H1 (cell line): ENCODE measurements at regions not wholly inside any gene's neighbourhood (a gene's known extent, or its start where the extent isn't known, plus 50 kb on each side); places are given as distances from the start of the nearest gene placed in this dataset.

Experiments used
- CTCF ChIA-PET: fragments of 300-600 bp; sonication (Branson Sonifier 250); formaldehyde crosslinking; loops from one replicate; lab custom pipeline; 2021; ENCODE audit not compliant: partially characterized antibody; lab: Charles Lee
- POLR2A ChIA-PET: fragments of 300-600 bp; sonication (Branson Sonifier 250); formaldehyde crosslinking; loops from one replicate; lab custom pipeline; 2021; ENCODE audit warnings: inconsistent platforms; ENCODE audit not compliant: partially characterized antibody; lab: Charles Lee
- DNase-seq, 2 experiments: peaks; one replicate each; pipeline versions ENCODE4 v3.0.0 to v3.0.0-alpha.2; 2010 to 2022; ENCODE audit warnings: low spot score in 2 of 2, low read depth in 1 of 2, mixed read lengths in 1 of 2
- FAIRE-seq: peaks from 2 replicates; lab custom pipeline; 2011; peaks lifted over from hg19 to GRCh38; lab: Jason Lieb, UNC
- H2AFZ ChIP-seq: 2 replicates; pipeline ENCODE4 v1.8.1; 2012; ENCODE audit warnings: low read length, inconsistent platforms
- H2AK5ac ChIP-seq: 2 replicates; pipeline ENCODE4 v1.6.1; 2013; ENCODE audit warnings: low read depth, low read length
- H2BK120ac ChIP-seq: replicated peaks from 2 replicates; pipeline ENCODE3; 2013; ENCODE audit warnings: low read depth, low read length, inconsistent platforms
- H2BK12ac ChIP-seq: 2 replicates; pipeline ENCODE4 v1.6.1; 2013; ENCODE audit warnings: low read depth, low read length
- H2BK15ac ChIP-seq: 2 replicates; pipeline ENCODE4 v1.6.1; 2013; ENCODE audit warnings: low read length
- H2BK20ac ChIP-seq: 2 replicates; pipeline ENCODE4 v1.6.1; 2013; ENCODE audit warnings: low read length
- H2BK5ac ChIP-seq: 2 replicates; pipeline ENCODE4 v1.6.1; 2013; ENCODE audit warnings: low read depth, low read length
- H3K14ac ChIP-seq: 2 replicates; pipeline ENCODE4 v1.6.1; 2013; ENCODE audit warnings: inconsistent platforms; ENCODE audit not compliant: insufficient read length
- H3K18ac ChIP-seq: 2 replicates; pipeline ENCODE4 v1.6.1; 2013; ENCODE audit warnings: low read length; ENCODE audit errors: extremely low read depth
- H3K23ac ChIP-seq: 2 replicates; pipeline ENCODE4 v1.6.1; 2013; ENCODE audit warnings: inconsistent platforms; ENCODE audit not compliant: insufficient read length
- H3K23me2 ChIP-seq: 2 replicates; pipeline ENCODE4 v1.6.1; 2013; ENCODE audit warnings: low read depth, low read length
- H3K27ac ChIP-seq: 2 replicates; pipeline ENCODE4 v1.6.1; 2011; ENCODE audit warnings: low read depth, low read length, inconsistent platforms
- H3K27me3 ChIP-seq, 4 experiments: replicated peaks in 1 of 4; 1 replicate in 1 of 4; 2 replicates in 3 of 4; pipeline versions ENCODE4 v1.6.1 to v1.8.1; 2011 to 2013; ENCODE audit warnings: low read length in 3 of 4, mild to moderate bottlenecking in 3 of 4, inconsistent platforms in 2 of 4, mixed read lengths in 2 of 4, moderate library complexity in 1 of 4; ENCODE audit not compliant: control insufficient read depth in 3 of 4, insufficient read depth in 3 of 4; ENCODE audit errors: extremely low read depth in 1 of 4
- H3K36me3 ChIP-seq, 4 experiments: 2 replicates each; pipeline versions ENCODE4 v1.6.1 to v1.8.1; 2011 to 2013; ENCODE audit warnings: mild to moderate bottlenecking in 4 of 4, low read length in 3 of 4, moderate library complexity in 2 of 4, control low read depth in 1 of 4, inconsistent platforms in 1 of 4; ENCODE audit not compliant: insufficient read depth in 4 of 4, control insufficient read depth in 2 of 4
- H3K4ac ChIP-seq: replicated peaks from 2 replicates; pipeline ENCODE3; 2013; ENCODE audit warnings: low read length, low read depth, mixed read lengths, inconsistent platforms; ENCODE audit not compliant: insufficient read length
- H3K4me1 ChIP-seq, 4 experiments: replicated peaks in 1 of 4; 1 replicate in 1 of 4; 2 replicates in 3 of 4; pipeline versions ENCODE4 v1.6.1 to v1.8.1; 2011 to 2013; ENCODE audit warnings: low read length in 3 of 4, inconsistent platforms in 2 of 4, mixed read lengths in 1 of 4; ENCODE audit not compliant: insufficient read depth in 4 of 4, control insufficient read depth in 3 of 4
- H3K4me2 ChIP-seq, 2 experiments: 2 replicates each; pipeline versions ENCODE4 v1.6.1 to v1.8.1; 2011 to 2013; ENCODE audit warnings: low read depth in 2 of 2, low read length in 2 of 2, control low read depth in 1 of 2, inconsistent platforms in 1 of 2, mild to moderate bottlenecking in 1 of 2; ENCODE audit not compliant: insufficient read depth in 1 of 2
- H3K4me3 ChIP-seq, 4 experiments: fragments of 200-600, 300-600 bp in 1 of 4; sonication (generic), shearing (Covaris generic), sonication (Bioruptor Twin) in 1 of 4; 2 replicates each; pipeline versions ENCODE4 v1.5.1 to v1.8.1; 2011 to 2016; ENCODE audit warnings: low read length in 4 of 4, low read depth in 3 of 4, control low read depth in 2 of 4, inconsistent platforms in 2 of 4, mild to moderate bottlenecking in 2 of 4, mixed read lengths in 1 of 4, moderate library complexity in 1 of 4; ENCODE audit not compliant: insufficient read depth in 2 of 4; ENCODE audit errors: extremely low read depth in 1 of 4
- H3K56ac ChIP-seq: replicated peaks from 2 replicates; pipeline ENCODE3; 2013; ENCODE audit warnings: low read depth, mild to moderate bottlenecking, mixed read lengths, low read length, inconsistent platforms; ENCODE audit not compliant: insufficient read length
- H3K79me1 ChIP-seq: 2 replicates; pipeline ENCODE4 v1.6.1; 2013; ENCODE audit warnings: low read depth, low read length, control low read depth
- H3K79me2 ChIP-seq, 2 experiments: 2 replicates each; pipeline versions ENCODE4 v1.6.1 to v1.8.1; 2012 to 2013; ENCODE audit warnings: low read length in 2 of 2, mild to moderate bottlenecking in 2 of 2, inconsistent platforms in 1 of 2; ENCODE audit not compliant: insufficient read depth in 2 of 2, control insufficient read depth in 1 of 2
- H3K9ac ChIP-seq, 4 experiments: replicated peaks in 1 of 4; 1 replicate in 1 of 4; 2 replicates in 3 of 4; pipeline versions ENCODE4 v1.6.1 to v1.8.1; 2011 to 2013; ENCODE audit warnings: low read depth in 3 of 4, low read length in 3 of 4, control low read depth in 2 of 4, mild to moderate bottlenecking in 2 of 4, moderate library complexity in 2 of 4, inconsistent platforms in 1 of 4; ENCODE audit errors: extremely low read depth in 1 of 4
- H3K9me3 ChIP-seq, 2 experiments: 2 replicates each; pipeline versions ENCODE4 v1.6.1 to v1.8.1; 2012 to 2013; ENCODE audit warnings: mild to moderate bottlenecking in 2 of 2, moderate library complexity in 2 of 2, control low read depth in 1 of 2, inconsistent platforms in 1 of 2, low read depth in 1 of 2, low read length in 1 of 2, mixed read lengths in 1 of 2; ENCODE audit not compliant: insufficient read depth in 2 of 2
- H4K20me1 ChIP-seq, 2 experiments: replicated peaks in 1 of 2; 2 replicates each; pipeline versions ENCODE3 to v1.8.1; 2011 to 2013; ENCODE audit warnings: inconsistent platforms in 2 of 2, low read length in 2 of 2, mild to moderate bottlenecking in 1 of 2; ENCODE audit not compliant: insufficient read depth in 2 of 2, control insufficient read depth in 1 of 2
- H4K5ac ChIP-seq: 2 replicates; pipeline ENCODE4 v1.6.1; 2013; ENCODE audit warnings: low read length, low read depth, mixed read lengths, inconsistent platforms; ENCODE audit not compliant: insufficient read length
- H4K8ac ChIP-seq: 2 replicates; pipeline ENCODE4 v1.8.0; 2013; ENCODE audit warnings: mild to moderate bottlenecking, moderate library complexity, low read length, inconsistent platforms; ENCODE audit not compliant: insufficient read depth; ENCODE audit errors: extremely low read depth
- H4K91ac ChIP-seq: replicated peaks from 2 replicates; pipeline ENCODE3; 2013; ENCODE audit warnings: low read length, mixed read lengths, inconsistent platforms; ENCODE audit not compliant: insufficient read length
- ASH2L ChIP-seq: fragments of 200-600, 300-600 bp; sonication (generic); IDR thresholded peaks from one replicate; pipeline ENCODE4 v1.7.1; 2017; ENCODE audit warnings: low read length
- CBX5 ChIP-seq: fragments of 300-800, 300-1000 bp; sonication (generic); IDR thresholded peaks from 2 replicates; pipeline ENCODE4 v1.7.1; 2016; ENCODE audit warnings: antibody characterized with exemption, low read length, low read depth
- POLR2AphosphoS5 ChIP-seq: IDR thresholded peaks from 2 replicates; pipeline ENCODE4 v1.6.1; 2011; ENCODE audit warnings: low read depth, low read length
- RBBP5 ChIP-seq: IDR thresholded peaks from 2 replicates; pipeline ENCODE4 v1.7.1; 2012; ENCODE audit warnings: low read depth, mild to moderate bottlenecking, inconsistent platforms, low read length, moderate library complexity, borderline replicate concordance
- SAP30 ChIP-seq: fragments of 300-600 bp; sonication (generic); IDR thresholded peaks from 2 replicates; pipeline ENCODE4 v1.7.1; 2012; ENCODE audit warnings: low read length, moderate library complexity, mild to moderate bottlenecking, inconsistent platforms; ENCODE audit not compliant: insufficient read depth, insufficient replicate concordance
- SIX5 ChIP-seq: IDR thresholded peaks from 2 replicates; pipeline ENCODE4 v1.6.1; 2011; ENCODE audit warnings: mild to moderate bottlenecking, low read depth, low read length
- WGBS, 2 experiments: shearing (Covaris generic) in 1 of 2; methylation state at CpG; one replicate each; pipeline versions ENCODE4 v1.1.6 to v1.1.7; 2013 to 2015; ENCODE audit warnings: low lambda C conversion rate in 2 of 2, mixed read lengths in 2 of 2, inconsistent platforms in 1 of 2, low coverage in 1 of 2, missing lambda C conversion rate in 1 of 2; ENCODE audit not compliant: insufficient replicate concordance in 2 of 2, insufficient coverage in 1 of 2, insufficient read length in 1 of 2; ENCODE audit errors: extremely low coverage in 1 of 2, missing lambda C conversion rate in 1 of 2; 5-methylcytosine and 5-hydroxymethylcytosine counted together
- TF ChIP-seq, protein P1 (sequence below): IDR thresholded peaks from 2 replicates; pipeline ENCODE4 v1.6.1; 2012; ENCODE audit warnings: inconsistent platforms

DNA sequence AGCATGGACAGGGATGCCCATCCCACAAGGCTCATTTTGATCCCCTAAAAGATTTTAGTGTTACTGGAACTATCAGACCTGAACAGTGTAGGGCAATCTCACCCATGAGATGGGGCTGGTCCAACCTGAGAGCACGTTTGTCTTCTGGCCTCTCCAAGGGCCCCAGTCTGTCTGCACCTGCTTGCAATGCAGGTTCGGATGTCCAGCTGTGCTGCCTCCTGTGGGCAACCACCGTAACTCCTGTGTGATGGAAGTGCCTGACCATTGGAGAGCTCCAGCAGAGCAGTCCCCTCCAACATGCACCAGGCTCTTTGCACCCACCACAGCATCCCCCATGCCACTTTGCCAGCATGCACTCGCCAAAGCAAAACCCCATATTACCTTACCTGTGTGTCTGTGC is 290.1 kb upstream of the KCND2 start:
- H4K8ac ChIP-seq: peak overlapping the region; percentile 38; the same call in 1 of the 2 replicates
- H3K9ac ChIP-seq: no peak overlapping the region
- no peaks in the 10 kb centered on the region for H3K23me2 ChIP-seq
- H3K14ac ChIP-seq: no peak overlapping the region
- no peaks in the 10 kb centered on the region for H3K9me3 ChIP-seq
- no peak overlapping the region for H3K56ac ChIP-seq
- CTCF ChIA-PET: no interaction called here
- H3K36me3 ChIP-seq: no peaks in the 10 kb centered on the region
- H2AFZ ChIP-seq: no peak overlapping the region
- no peak for FAIRE-seq
- no peak overlapping the region for H4K5ac ChIP-seq
- TF ChIP-seq RBBP5 (no peak), CBX5 (no peak), SIX5 (no peak), SAP30 (no peak), POLR2AphosphoS5 (no peak), ASH2L (no peak)
- TF ChIP-seq, protein P1, sequence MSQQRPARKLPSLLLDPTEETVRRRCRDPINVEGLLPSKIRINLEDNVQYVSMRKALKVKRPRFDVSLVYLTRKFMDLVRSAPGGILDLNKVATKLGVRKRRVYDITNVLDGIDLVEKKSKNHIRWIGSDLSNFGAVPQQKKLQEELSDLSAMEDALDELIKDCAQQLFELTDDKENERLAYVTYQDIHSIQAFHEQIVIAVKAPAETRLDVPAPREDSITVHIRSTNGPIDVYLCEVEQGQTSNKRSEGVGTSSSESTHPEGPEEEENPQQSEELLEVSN: no peak
- TF ChIP-seq, all 59 proteins: peak for 0
- H2BK5ac ChIP-seq: no peak overlapping the region
- no peaks in the 10 kb centered on the region for H3K79me2 ChIP-seq
- H4K20me1 ChIP-seq: no peaks in the 10 kb centered on the region
- no peak overlapping the region for H3K27ac ChIP-seq
- no peak overlapping the region for H3K23ac ChIP-seq
- H3K4me1 ChIP-seq: no peaks in the 10 kb centered on the region
- H3K18ac ChIP-seq: no peak overlapping the region
- no peak overlapping the region for H2BK120ac ChIP-seq
- no peak overlapping the region for H2BK15ac ChIP-seq
- no peak overlapping the region for H3K4me2 ChIP-seq
- peak overlapping the region; percentile 78 for H3K4ac ChIP-seq
- no peaks in the 10 kb centered on the region for H3K79me1 ChIP-seq
- no peaks in the 10 kb centered on the region for H3K27me3 ChIP-seq
- POLR2A ChIA-PET: no interaction called here
- H4K91ac ChIP-seq: no peak overlapping the region
- no peak overlapping the region for H2BK20ac ChIP-seq
- 90% methylated on average over 4 of the region's 4 CpGs; no CpG with 5 or more reads in 1 of the 2 experiments for WGBS, 2 experiments
- no peak overlapping the region for H2AK5ac ChIP-seq
- DNase-seq: no peak
- no peak overlapping the region for H3K4me3 ChIP-seq
- H2BK12ac ChIP-seq: no peak overlapping the region
